ENCODE measurements at regions not wholly inside any gene's neighbourhood (a gene's known extent, or its start where the extent isn't known, plus 50 kb on each side); places are given as distances from the start of the nearest gene placed in this dataset.
"Not testable (repeated sequence)": the region's sequence is repeated elsewhere in the genome, so short reads cannot be mapped to it uniquely, and the experiment has no call there.

GRCh38 chr16:59597269-59597668, 863.2 kb upstream of the GOT2 start:
- in situ Hi-C loops (cut with HindIII; ENCODE audit: low pct_ligation_motif_present, low pct_unique_long_range_greater_than_20kb, low sequenced_read_pairs) = no loop called here

GRCh38 chr16:59596693-59597092, 862.6 kb upstream of the GOT2 start:
- in situ Hi-C loops (cut with HindIII; ENCODE audit: low pct_ligation_motif_present, low pct_unique_long_range_greater_than_20kb, low sequenced_read_pairs) = no loop called here
- no peak for DNase-seq

More at GRCh38 chr16:59597269-59597668, 863.2 kb upstream of the GOT2 start:
- DNase-seq = no peak

DNA sequence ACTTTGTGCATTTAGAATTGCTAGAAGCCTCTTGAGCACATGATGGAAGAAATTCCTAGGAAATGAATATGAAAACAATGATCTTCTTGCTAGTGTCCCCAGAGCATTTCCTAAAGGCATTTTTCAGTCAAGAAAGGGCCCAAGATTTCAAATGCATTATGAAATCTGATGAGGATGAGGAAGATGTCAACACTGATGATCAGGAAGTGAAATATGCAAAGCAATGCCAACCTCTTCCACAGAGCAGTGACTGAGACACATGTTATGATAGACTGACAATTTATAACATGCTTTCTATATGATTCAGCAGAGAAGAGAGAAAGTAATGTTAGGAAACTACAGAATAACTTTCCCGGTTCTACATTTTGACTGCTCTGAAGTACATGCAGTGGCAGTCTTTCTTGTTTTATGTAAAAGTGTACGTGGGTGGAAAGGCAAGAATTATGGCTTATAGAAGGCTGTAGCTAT, 859.1 kb upstream of the GOT2 start:
- in situ Hi-C loops (cut with HindIII; ENCODE audit: low pct_ligation_motif_present, low pct_unique_long_range_greater_than_20kb, low sequenced_read_pairs) = no loop called here
- DNase-seq = no peak

DNA sequence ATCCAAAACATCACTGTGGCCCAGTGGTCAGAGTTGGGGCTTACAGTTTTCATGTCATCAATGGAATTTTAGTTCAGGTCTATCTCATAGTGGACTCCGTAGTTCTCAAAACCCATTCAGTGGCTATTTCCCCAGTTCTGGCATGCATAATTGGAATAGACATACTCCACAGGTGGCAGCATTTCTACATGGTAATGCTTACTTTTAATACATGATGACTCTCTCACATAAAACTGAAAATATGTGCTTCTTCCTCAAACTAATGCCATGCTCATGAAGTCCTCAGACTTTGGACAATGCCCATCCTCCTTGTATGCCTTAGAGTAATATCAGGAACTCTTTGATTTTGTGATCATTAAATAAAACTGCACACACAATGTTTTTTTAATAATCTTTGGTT, 857.4 kb upstream of the GOT2 start:
- DNase-seq = no peak

DNA sequence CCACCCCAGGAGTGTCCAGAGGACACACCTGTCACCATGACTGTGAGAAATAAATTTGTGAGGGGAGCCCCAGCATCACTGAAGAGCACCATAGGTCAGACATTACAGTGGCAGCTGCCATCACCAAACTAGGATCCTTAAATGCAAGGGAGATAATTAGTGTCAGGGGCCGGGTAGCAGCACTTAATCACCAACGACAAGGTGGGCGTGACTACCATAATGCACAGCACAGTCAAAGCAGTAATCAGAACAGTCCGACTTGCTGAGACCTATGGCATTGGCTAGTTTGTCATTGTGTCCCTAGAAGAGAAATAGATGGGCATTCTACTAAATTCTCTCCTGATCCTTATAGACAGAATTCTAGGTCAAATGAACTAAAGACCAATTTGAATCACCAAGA, 856.7 kb upstream of the GOT2 start:
- in situ Hi-C loops (cut with HindIII; ENCODE audit: low pct_ligation_motif_present, low pct_unique_long_range_greater_than_20kb, low sequenced_read_pairs) = no loop called here
- no peak for DNase-seq

More for the DNA sequence above, 857.4 kb upstream of the GOT2 start:
- in situ Hi-C loops (cut with HindIII; ENCODE audit: low pct_ligation_motif_present, low pct_unique_long_range_greater_than_20kb, low sequenced_read_pairs) = no loop called here

- DNase-seq = no peak
- in situ Hi-C loops (cut with HindIII; ENCODE audit: low pct_ligation_motif_present, low pct_unique_long_range_greater_than_20kb, low sequenced_read_pairs) = no loop called here
These were observed 852.2 kb upstream of the GOT2 start for GRCh38 chr16:59586331-59586730.

- in situ Hi-C loops (cut with HindIII; ENCODE audit: low pct_ligation_motif_present, low pct_unique_long_range_greater_than_20kb, low sequenced_read_pairs) = no loop called here
- DNase-seq = no peak
These were observed 840.2 kb upstream of the GOT2 start for GRCh38 chr16:59574296-59574695.

- DNase-seq = no peak
- in situ Hi-C loops (cut with HindIII; ENCODE audit: low pct_ligation_motif_present, low pct_unique_long_range_greater_than_20kb, low sequenced_read_pairs) = no loop called here
These were observed 839.6 kb upstream of the GOT2 start for GRCh38 chr16:59573528-59574271.

GRCh38 chr16:59567496-59567895, 833.4 kb upstream of the GOT2 start:
- DNase-seq = no peak
- in situ Hi-C loops (cut with HindIII; ENCODE audit: low pct_ligation_motif_present, low pct_unique_long_range_greater_than_20kb, low sequenced_read_pairs) = no loop called here

GRCh38 chr16:59566446-59566845, 832.3 kb upstream of the GOT2 start:
- in situ Hi-C loops (cut with HindIII; ENCODE audit: low pct_ligation_motif_present, low pct_unique_long_range_greater_than_20kb, low sequenced_read_pairs) = no loop called here

DNA sequence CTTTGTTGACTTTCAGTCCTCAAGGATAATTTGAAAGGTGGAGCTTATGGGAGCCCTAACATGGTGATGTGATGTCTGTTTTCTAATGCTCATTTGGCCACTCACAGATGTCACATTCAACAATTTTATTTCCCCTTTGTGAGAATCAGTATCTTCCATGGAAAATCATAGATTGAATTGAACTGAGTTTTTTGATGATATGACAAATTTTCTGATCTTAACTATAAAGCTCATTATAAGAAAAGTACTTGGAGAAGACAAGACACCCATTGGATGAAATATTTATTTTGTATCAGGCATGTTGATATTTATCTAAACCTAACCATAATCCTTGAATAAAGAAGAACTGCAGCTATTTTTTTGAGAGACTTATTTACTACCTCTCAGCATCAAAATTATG, 824.6 kb upstream of the GOT2 start:
- in situ Hi-C loops (cut with HindIII; ENCODE audit: low pct_ligation_motif_present, low pct_unique_long_range_greater_than_20kb, low sequenced_read_pairs) = no loop called here
- no peak for DNase-seq

More at GRCh38 chr16:59566446-59566845, 832.3 kb upstream of the GOT2 start:
- no peak for DNase-seq

- DNase-seq = no peak
- in situ Hi-C loops (cut with HindIII; ENCODE audit: low pct_ligation_motif_present, low pct_unique_long_range_greater_than_20kb, low sequenced_read_pairs) = no loop called here
These were observed 818.0 kb upstream of the GOT2 start for GRCh38 chr16:59552164-59552563.

DNA sequence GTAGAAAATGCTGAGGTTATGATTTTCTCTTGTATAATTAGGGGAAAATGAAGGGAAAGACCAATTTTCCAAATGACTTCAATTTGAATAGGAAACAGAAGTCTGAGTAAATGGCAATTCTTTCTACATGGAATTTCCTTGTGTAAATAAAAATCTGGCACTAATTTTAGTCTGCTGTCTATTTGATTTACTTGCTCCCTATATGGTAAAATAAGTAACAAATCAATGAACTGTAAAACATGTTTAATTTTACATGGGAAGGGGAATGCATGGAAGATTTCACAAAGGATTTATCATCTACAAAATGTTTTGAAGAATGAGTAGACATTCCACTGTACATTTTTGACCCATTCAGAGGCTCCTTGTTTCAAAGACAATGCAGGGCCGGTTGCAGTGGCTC, 811.6 kb upstream of the GOT2 start:
- DNase-seq = no peak
- in situ Hi-C loops (cut with HindIII; ENCODE audit: low pct_ligation_motif_present, low pct_unique_long_range_greater_than_20kb, low sequenced_read_pairs) = no loop called here

- in situ Hi-C loops (cut with HindIII; ENCODE audit: low pct_ligation_motif_present, low pct_unique_long_range_greater_than_20kb, low sequenced_read_pairs) = no loop called here
- DNase-seq = no peak
These were observed 809.5 kb upstream of the GOT2 start for GRCh38 chr16:59543641-59544040.

DNA sequence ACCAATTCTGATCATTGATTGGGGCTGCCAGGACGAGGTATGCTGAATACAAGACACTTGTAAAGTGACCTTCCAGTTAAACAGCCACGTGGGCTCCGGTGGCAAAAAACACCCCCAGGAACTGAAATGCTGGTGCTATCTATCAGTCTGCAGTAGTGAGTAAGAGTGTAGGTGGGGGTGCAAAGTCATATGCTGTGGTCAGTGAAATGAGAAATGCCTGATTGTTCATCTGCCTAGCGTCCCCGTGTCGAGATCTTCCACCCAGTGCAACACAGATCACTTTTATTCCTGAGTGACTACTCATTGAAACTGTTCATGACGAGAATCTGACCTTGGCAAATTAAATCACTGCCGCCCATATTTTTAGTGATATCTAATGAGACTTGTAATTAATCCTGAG, 806.5 kb upstream of the GOT2 start:
- in situ Hi-C loops (cut with HindIII; ENCODE audit: low pct_ligation_motif_present, low pct_unique_long_range_greater_than_20kb, low sequenced_read_pairs) = no loop called here
- DNase-seq = no peak

GRCh38 chr16:59535298-59535697, 801.2 kb upstream of the GOT2 start:
- in situ Hi-C loops (cut with HindIII; ENCODE audit: low pct_ligation_motif_present, low pct_unique_long_range_greater_than_20kb, low sequenced_read_pairs) = no loop called here
- no peak for DNase-seq

- in situ Hi-C loops (cut with HindIII; ENCODE audit: low pct_ligation_motif_present, low pct_unique_long_range_greater_than_20kb, low sequenced_read_pairs) = no loop called here
- DNase-seq = no peak
These were observed 793.3 kb upstream of the GOT2 start for GRCh38 chr16:59527206-59527997.

DNA sequence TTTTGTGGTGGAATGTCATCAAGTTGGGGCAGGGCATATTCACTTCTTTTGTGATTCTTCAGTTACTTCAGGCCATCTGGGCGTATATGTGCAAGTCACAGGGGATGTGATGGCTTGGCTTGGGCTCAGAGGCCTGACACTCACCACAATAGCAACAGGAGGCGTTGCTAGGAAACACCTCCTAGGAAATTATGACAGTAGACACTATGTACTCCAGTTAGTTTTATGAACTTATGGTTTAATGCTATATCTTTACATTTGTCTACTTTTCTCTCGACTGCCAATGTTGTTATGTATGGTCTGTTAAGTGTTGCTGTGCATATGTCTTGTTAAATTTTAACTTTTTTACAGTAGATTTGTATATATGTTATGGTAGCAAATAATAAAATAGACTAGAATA, 788.7 kb upstream of the GOT2 start:
- in situ Hi-C loops (cut with HindIII; ENCODE audit: low pct_ligation_motif_present, low pct_unique_long_range_greater_than_20kb, low sequenced_read_pairs) = no loop called here
- no peak for DNase-seq

- DNase-seq; in situ Hi-C loops (cut with HindIII; ENCODE audit: low pct_ligation_motif_present, low pct_unique_long_range_greater_than_20kb, low sequenced_read_pairs): not testable (repeated sequence)
These were observed 784.6 kb upstream of the GOT2 start for GRCh38 chr16:59518721-59519120.

DNA sequence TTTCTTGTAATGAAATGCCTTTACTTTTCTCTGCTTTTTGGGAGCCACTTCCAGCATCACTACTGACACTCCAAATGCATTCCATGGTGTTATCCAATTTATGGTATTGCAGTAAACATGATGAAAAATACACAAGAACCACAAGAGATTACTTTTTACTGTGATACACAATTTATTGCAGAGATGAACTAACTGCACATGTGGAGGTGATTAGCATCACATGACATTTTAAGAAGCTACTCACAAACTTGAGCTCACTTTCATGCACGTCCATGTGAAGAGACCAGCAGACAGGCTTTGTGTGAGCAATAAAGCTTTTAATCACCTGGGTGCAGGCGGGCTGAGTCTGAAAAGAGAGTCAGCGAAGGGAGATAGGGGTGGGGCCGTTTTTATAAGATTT, 780.5 kb upstream of the GOT2 start:
- in situ Hi-C loops (cut with HindIII; ENCODE audit: low pct_ligation_motif_present, low pct_unique_long_range_greater_than_20kb, low sequenced_read_pairs) = no loop called here
- DNase-seq = no peak
